ENCODE measurements at regions not wholly inside any gene's neighbourhood (a gene's known extent, or its start where the extent isn't known, plus 50 kb on each side); places are given as distances from the start of the nearest gene placed in this dataset.

DNA sequence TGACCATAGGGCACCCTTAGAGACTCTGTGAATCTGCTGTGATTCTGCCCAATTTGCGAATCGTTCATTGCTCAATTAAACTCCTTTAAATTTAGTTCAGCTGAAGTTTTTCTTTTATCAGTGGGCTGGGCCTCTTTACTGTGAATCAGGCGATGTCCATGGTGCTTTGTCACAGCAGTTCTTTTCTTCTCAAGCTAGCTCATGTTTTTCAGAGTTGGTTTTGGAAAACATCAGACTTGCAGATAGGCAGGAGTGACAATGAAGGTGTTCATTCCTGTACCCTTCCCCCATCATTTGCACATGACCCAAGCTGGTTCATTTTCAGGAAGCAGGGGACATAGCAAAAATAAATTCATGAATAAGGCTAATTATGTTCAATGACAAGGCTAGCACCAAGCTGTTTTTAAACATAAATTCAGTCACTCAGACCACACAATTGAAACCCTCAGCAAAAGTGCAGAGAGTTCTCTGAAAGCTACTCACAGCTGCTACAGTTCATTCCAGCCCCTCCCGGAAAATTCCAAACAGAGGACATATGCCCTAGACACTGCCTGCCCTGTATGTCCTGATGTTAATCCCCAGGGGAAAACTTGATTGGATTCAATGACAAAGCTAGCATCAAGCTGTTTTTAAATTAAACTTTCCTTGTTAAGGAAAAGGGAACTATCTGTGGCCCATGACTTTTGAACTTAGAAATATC is 383.3 kb downstream of the C12orf75 start:
- WGBS, 2 donors (ENCODE audit: low coverage in 1 of 2), result 86 to 89% methylated on average over 2 to 4 of the region's 4 CpGs
- ATAC-seq, result no peak
- TF ChIP-seq, protein P1, sequence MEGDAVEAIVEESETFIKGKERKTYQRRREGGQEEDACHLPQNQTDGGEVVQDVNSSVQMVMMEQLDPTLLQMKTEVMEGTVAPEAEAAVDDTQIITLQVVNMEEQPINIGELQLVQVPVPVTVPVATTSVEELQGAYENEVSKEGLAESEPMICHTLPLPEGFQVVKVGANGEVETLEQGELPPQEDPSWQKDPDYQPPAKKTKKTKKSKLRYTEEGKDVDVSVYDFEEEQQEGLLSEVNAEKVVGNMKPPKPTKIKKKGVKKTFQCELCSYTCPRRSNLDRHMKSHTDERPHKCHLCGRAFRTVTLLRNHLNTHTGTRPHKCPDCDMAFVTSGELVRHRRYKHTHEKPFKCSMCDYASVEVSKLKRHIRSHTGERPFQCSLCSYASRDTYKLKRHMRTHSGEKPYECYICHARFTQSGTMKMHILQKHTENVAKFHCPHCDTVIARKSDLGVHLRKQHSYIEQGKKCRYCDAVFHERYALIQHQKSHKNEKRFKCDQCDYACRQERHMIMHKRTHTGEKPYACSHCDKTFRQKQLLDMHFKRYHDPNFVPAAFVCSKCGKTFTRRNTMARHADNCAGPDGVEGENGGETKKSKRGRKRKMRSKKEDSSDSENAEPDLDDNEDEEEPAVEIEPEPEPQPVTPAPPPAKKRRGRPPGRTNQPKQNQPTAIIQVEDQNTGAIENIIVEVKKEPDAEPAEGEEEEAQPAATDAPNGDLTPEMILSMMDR (IDR thresholded peaks at IDR 0.05), result no peak
- TF ChIP-seq POLR2AphosphoS5 (IDR thresholded peaks at IDR 0.05), result no peak
- no peak for TF ChIP-seq POLR2A (IDR thresholded peaks at IDR 0.05)
- TF ChIP-seq EP300 (IDR thresholded peaks at IDR 0.05), result no peak

DNA sequence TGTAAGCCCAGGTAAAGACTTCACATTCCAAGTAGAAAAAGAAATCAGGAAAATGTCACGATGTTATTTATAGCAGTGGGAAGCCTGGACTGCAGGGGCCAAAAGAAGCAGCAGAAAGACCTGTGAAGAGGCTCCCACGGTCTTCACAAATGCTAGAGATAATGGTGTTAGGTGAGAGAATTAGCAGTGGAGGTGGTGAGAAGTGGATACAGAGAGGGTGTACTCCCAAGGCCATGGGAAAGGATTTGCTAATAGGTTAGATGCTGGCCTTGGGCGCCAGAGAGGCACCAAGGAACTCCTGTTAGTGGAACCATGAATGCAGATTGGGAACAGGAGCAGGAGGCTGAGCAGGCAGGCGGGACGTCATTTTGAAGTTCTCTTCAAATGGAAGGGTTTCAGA is 386.1 kb downstream of the C12orf75 start:
- 78% methylated on average over 5 of the region's 5 CpGs for WGBS, 2 donors (ENCODE audit: low coverage in 1 of 2)
- no peaks in the 10 kb centered on the region for H3K4me1 ChIP-seq
- H3K4me3 ChIP-seq, result no peak overlapping the region
- H3K27ac ChIP-seq, result no peak overlapping the region
- TF ChIP-seq EP300 (IDR thresholded peaks at IDR 0.05) (no peak), POLR2AphosphoS5 (IDR thresholded peaks at IDR 0.05) (no peak), POLR2A (IDR thresholded peaks at IDR 0.05) (no peak)
- TF ChIP-seq, protein P1 (IDR thresholded peaks at IDR 0.05), result no peak
- no peaks in the 10 kb centered on the region for H3K36me3 ChIP-seq
- no peaks in the 10 kb centered on the region for H3K27me3 ChIP-seq
- no peak for ATAC-seq
- no peaks in the 10 kb centered on the region for H3K9me3 ChIP-seq

More for the DNA sequence above, 383.3 kb downstream of the C12orf75 start:
- no peaks in the 10 kb centered on the region for H3K4me1 ChIP-seq
- H3K4me3 ChIP-seq, result no peak overlapping the region
- no peak overlapping the region for H3K27ac ChIP-seq
- no peaks in the 10 kb centered on the region for H3K27me3 ChIP-seq
- H3K36me3 ChIP-seq, result no peaks in the 10 kb centered on the region
- no peaks in the 10 kb centered on the region for H3K9me3 ChIP-seq

DNA sequence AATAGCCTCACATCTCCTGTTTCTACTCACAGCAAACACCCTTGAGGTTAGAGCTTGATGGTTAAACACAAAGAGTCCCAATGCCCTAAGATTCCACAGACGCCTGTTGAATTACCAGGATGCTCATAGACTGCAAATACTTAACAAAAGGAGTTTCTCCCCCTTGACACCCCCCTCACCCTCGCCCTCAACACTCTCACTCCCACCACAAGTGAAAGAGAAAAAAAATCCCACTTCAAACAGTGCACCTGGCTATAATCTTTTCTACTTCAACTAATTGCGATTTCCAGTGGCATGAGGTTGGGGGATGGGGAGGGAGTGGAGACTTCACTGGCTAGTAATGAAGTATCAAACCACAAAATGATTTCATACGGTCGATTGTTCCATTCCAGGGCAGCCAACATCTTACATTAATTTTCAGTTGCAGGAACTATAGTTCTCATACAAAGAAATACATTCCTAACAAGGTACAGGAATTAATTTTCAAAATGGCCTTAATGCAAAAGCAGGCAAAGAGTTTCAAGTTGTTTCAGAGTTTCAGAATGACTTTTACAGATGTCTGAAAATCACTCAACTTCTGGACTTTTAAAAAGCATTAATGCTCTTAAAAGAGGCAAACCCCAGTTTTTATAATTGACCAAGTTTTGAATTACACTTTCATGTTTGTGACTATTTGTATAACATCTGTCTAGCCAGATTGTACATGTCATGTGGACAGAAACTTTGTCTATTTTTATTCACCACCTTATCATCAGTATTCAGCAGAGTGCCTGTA is 390.7 kb downstream of the C12orf75 start:
- WGBS, 2 donors (ENCODE audit: low coverage in 1 of 2), result 69 to 87% methylated on average over 4 to 5 of the region's 5 CpGs
- TF ChIP-seq EP300 (IDR thresholded peaks at IDR 0.05), result no peak
- TF ChIP-seq POLR2AphosphoS5 (IDR thresholded peaks at IDR 0.05), result no peak
- TF ChIP-seq, protein P1 (IDR thresholded peaks at IDR 0.05), result no peak
- no peak for TF ChIP-seq POLR2A (IDR thresholded peaks at IDR 0.05)
- no peaks in the 10 kb centered on the region for H3K4me1 ChIP-seq
- ATAC-seq, result no peak
- H3K36me3 ChIP-seq, result no peaks in the 10 kb centered on the region
- H3K9me3 ChIP-seq, result no peaks in the 10 kb centered on the region
- no peaks in the 10 kb centered on the region for H3K27me3 ChIP-seq
- H3K4me3 ChIP-seq, result no peak overlapping the region
- H3K27ac ChIP-seq, result no peak overlapping the region

- H3K4me3 ChIP-seq, result no peak overlapping the region
- no peaks in the 10 kb centered on the region for H3K27me3 ChIP-seq
- 51 to 90% methylated on average over 2 of the region's 2 CpGs for WGBS, 2 donors (ENCODE audit: low coverage in 1 of 2)
- TF ChIP-seq POLR2AphosphoS5 (IDR thresholded peaks at IDR 0.05), result no peak
- TF ChIP-seq, protein P1 (IDR thresholded peaks at IDR 0.05), result no peak
- TF ChIP-seq POLR2A (IDR thresholded peaks at IDR 0.05), result no peak
- no peak for TF ChIP-seq EP300 (IDR thresholded peaks at IDR 0.05)
- no peaks in the 10 kb centered on the region for H3K9me3 ChIP-seq
- no peaks in the 10 kb centered on the region for H3K36me3 ChIP-seq
- H3K27ac ChIP-seq, result no peak overlapping the region
- H3K4me1 ChIP-seq, result no peaks in the 10 kb centered on the region
- ATAC-seq, result no peak
These were observed 391.4 kb downstream of the C12orf75 start for GRCh38 chr12:105721891-105722290.

- Histone ChIP-seq H3K36me3 (no peaks in the 10 kb centered on the region), H3K4me1 (no peaks in the 10 kb centered on the region), H3K4me3 (no peak overlapping the region), H3K9me3 (no peaks in the 10 kb centered on the region), H3K27me3 (no peaks in the 10 kb centered on the region), H3K27ac (no peak overlapping the region)
- ATAC-seq, result no peak
- 89 to 92% methylated on average over 2 of the region's 2 CpGs for WGBS, 2 donors (ENCODE audit: low coverage in 1 of 2)
- TF ChIP-seq POLR2AphosphoS5 (IDR thresholded peaks at IDR 0.05), result no peak
- no peak for TF ChIP-seq EP300 (IDR thresholded peaks at IDR 0.05)
- TF ChIP-seq, protein P1 (IDR thresholded peaks at IDR 0.05), result no peak
- TF ChIP-seq POLR2A (IDR thresholded peaks at IDR 0.05), result no peak
These were observed 392.6 kb downstream of the C12orf75 start for GRCh38 chr12:105723066-105723465.
